ENCODE measurements at regions not wholly inside any gene's neighbourhood (a gene's known extent, or its start where the extent isn't known, plus 50 kb on each side); places are given as distances from the start of the nearest gene placed in this dataset.

DNA sequence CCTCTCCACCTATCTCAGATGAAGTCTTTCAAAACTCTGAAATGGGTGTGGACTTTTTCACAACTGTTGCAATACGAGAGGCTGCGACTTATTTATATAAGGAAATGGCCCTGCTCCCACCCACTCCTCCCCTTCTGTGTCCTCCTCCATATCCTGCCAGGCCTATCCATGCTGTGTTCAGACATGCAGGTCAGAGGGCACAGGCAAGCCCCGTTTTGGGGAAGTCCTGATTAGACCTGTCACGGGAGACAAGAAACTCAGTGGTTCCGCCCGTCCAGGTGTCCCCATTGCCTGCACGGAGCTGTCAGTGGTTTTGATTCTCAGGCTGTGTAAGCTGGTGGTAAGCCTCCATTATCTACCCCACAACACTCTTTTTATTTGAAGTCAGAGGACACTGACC lies 99.6 kb upstream of the MGAT5 start:
- TF ChIP-seq CTCF (conservative IDR thresholded peaks at IDR 0.05; ENCODE audit: low read length) (no peak), EZH2phosphoT487 (IDR thresholded peaks at IDR 0.05; ENCODE audit: borderline replicate concordance, low read depth, low read length) (no peak)
